Fibroblast of skin of right quadriceps (primary cell): ENCODE measurements at regions not wholly inside any gene's neighbourhood (a gene's known extent, or its start where the extent isn't known, plus 50 kb on each side); places are given as distances from the start of the nearest gene placed in this dataset.
"Not testable (repeated sequence)": the region's sequence is repeated elsewhere in the genome, so short reads cannot be mapped to it uniquely, and the experiment has no call there.

Source experiments
- DNase-seq: peaks from one replicate; pipeline ENCODE4 v3.0.0-alpha.2; 2013

GRCh38 chr13:90946125-90946524 is 401.4 kb upstream of the MIR17HG start:
- not testable (repeated sequence) for DNase-seq

- no peak for DNase-seq
These were observed 399.5 kb upstream of the MIR17HG start for GRCh38 chr13:90947976-90948375.

DNA sequence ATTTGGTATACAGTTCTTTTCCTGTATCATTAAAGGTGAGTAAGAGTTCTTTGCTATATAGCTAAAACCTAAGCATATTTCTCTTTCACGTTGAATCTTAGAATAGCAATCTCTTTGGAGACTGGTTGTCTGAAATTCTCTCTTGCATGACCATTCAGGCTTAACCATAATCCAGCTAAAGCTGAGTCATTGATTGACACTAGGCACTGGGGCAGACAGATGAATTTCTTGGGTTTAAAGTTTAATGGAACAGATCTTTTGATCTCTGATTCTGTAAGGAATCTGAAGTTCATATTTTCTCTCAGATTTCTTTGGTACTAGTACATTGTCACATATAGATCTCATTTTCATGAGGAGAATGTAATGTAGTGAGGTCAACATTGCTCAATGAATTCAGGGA is 397.3 kb upstream of the MIR17HG start:
- no peak for DNase-seq

DNA sequence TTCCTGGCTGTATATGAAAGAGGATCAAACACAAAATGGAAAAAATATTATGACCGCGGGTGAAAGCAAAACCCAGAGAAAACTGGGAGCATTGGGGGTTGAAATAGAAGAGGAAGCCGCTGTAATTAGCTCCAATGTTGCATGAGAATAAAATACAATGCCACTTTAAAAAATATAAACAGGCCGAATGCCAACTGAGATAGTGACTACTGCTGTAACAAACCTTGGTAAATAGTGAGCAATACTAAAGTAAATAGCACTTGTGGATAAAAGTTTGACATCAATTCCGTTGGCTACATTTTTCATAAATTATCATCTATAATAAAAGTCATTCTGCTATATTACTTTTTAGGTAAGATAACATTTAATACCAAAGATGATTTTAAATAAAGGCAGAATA is 395.8 kb upstream of the MIR17HG start:
- no peak for DNase-seq

DNA sequence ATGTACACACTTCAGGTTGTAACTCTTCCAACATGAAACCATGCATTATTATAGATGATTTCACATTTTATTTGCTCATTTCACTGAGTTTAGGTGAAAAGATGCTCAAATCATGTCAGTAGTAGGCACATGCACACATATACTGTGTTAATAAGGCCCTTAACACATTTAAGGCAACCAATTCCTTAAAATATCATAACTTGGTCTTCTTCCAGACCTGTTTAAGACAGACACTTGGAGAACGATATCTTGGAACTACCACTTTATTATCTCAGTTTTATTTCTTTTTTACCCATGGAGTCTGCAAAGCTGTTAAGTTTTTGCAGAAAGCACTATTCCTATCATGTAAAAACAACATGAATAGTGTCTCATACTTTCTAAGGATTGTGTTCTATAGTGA is 395.2 kb upstream of the MIR17HG start:
- DNase-seq, result no peak

GRCh38 chr13:90954605-90955195 is 392.8 kb upstream of the MIR17HG start:
- DNase-seq, result no peak

DNA sequence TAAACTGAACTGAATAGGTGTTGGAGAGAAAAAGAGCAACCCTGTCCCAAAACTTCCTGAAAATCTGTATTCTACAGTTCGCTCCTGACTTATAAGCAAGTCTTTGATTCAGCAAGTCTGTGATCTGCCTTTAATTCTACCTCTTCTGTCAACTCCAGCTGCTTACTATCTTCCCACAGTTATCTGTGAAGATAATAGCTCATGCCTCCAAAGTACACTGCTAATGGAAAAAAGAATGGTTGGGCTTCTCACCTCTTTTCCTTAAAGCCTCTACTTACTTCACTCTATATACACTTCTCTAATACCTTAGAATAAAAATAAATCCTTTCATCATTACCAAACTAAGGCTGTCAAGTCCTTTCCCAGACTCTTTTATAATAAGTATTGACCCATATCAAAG is 391.5 kb upstream of the MIR17HG start:
- DNase-seq, result no peak

DNA sequence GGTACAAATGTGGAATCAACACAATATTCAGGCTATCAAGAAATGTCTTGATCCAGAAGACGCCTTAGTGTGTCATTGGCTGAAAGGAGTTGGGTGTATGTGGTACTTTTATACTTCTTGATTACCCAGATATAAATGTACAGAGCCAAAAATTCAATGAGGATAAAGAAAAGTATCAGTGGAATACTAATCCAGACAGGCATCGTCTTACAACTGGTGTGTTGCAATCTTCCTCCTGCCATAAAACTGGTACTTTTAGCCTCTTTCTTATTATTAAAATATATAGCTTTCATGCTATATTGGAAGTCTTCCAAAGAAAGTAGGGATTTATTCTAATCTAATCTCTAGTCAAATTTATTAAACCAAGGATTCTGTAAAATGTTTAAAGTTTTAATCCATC is 388.6 kb upstream of the MIR17HG start:
- DNase-seq, result no peak

GRCh38 chr13:90968166-90968904 is 379.2 kb upstream of the MIR17HG start:
- DNase-seq, result peak; percentile 2

DNA sequence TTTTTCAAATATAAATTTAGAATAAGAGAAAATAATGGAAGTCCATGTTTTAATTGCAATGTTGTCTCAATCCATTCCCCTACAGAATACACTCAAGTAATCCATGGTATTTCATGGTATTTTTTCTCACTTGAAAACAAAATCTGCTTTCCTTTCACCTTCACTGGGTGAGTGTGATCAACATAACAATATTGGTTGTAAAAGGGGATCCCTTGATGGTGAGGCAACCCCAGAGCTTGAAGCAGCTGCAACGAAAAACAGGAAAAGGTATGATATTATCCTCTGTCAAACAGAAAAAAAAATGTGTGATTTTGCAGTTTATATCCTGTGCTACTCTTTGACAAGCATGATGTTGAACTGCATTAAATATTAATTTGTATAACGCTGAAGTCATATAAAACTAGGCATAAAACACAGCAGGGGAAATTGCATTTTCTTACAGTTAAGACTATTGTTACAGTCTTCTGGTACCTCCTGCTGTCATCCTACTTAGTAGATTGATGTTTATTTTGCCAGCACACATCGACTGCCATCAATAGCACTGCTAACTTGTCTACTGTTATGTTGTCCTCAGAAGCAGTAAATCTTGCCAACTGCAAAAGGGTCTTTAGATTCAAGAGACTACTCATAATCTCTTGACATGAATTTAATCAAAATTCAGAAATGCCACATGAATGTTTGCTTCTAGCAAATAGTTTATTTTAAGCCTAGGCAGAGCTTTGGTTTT is 373.1 kb upstream of the MIR17HG start:
- no peak for DNase-seq

DNA sequence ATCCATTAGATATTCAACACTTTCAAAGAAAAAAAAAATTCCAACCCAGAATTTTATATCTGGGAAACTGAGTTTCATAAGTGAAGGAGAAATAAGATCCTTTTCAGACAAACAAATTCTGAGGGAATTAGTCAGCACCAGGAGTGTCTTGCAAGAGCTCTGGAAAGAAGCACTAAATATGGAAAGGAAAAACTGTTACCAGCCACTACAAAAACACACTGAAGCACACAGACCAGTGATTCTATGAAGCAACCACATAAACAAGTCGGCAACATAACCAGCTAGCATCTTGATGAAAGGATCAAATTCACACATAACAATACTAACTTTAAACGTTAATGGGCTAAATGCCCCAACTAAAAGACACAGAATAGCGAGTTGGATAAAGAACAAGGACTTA is 368.4 kb upstream of the MIR17HG start:
- DNase-seq, result no peak

DNA sequence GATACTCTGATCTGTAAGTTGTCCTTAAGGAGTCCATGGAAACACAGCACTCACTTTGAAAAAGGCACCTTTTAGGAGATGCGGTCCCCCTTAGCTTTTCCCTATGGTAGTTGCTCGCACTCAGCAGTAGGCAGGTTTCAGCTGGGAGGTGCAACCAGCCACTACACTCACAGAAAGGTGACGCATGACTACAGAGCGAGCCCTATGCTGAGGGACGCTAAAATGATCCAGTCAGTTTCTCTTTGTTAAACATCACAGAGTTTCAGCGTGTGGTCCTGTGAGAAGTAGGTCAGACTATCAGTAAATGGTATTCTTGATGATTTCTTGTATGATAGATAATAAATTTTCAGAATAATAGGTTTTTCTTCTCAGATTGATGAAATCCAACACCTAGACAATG is 362.7 kb upstream of the MIR17HG start:
- DNase-seq, result no peak

DNA sequence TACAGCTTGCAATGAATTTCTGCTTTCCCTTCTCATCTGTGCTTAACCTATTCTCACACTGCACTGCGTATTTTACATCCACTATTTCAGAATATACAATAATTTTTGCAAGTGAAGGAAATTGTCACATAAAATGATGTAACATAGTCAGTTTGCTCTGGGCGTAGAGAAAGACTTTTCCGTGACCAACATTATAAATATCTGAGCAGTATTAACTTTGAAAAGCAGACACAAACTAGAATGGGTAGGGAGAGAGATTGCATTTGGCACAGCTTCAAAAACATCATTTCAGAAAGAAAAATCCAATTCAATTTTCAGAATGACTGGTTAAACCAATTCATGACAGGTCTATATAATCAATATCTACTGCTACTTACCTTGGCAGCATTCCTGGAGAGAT is 352.5 kb upstream of the MIR17HG start:
- no peak for DNase-seq

GRCh38 chr13:90995614-90996013 is 351.9 kb upstream of the MIR17HG start:
- DNase-seq, result no peak

GRCh38 chr13:90997951-90998350 is 349.5 kb upstream of the MIR17HG start:
- DNase-seq, result no peak

DNA sequence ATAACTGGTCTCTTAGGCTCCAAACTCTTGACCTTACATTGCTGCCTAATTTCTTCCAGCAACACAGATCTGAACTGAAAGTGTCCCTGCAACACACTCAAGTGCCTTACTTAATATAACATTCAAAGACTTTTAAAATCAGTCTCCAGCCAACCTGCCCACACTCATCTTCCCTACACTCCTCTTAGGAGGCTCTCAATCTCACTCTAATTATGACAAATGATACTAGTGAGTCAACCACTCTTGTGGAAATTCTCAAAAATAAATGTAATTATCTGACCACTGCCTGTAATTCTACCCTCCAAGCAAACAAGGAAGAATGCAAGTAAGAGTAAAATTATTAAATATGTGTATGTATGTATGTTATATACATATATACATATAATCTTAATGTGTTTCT is 348.1 kb upstream of the MIR17HG start:
- no peak for DNase-seq

DNA sequence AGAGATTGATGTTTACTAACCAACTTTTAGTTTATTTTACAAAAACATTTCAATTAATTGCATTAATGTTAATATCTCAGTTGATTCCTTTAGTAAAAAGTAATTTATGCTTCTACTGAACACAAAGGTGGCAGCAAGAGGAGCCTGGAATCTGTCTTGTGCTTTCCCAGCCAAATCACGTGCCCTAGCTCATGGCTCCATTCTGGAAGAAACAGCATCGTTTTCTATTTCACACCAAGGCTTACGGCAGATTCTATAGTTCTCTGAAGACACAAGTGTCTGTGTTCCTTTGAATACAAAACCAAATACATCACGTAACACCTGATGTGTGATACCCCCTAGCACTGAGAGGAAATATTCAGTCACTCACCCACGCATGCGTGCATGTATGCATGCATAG is 346.1 kb upstream of the MIR17HG start:
- no peak for DNase-seq

DNA sequence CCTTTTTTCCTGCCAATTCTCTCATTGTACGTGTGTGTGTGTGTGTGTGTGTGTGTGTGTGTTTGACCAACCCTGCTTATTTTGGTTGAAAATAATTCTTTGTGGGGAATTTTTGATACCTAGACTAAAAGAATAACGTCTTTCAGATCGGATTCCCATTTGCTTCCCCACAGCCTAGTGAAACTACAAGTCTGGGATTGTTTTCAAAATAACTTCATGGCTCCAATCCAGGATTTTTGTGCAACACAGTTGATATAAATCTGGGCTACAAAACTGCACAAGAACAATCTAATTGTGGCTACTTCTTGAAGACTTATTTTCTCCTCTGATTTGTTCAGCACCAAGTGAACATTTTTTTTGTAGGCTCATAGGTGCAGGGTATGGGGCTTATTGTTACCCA is 332.8 kb upstream of the MIR17HG start:
- DNase-seq, result no peak

GRCh38 chr13:91017031-91017668 is 330.3 kb upstream of the MIR17HG start:
- peak; percentile 16 for DNase-seq

DNA sequence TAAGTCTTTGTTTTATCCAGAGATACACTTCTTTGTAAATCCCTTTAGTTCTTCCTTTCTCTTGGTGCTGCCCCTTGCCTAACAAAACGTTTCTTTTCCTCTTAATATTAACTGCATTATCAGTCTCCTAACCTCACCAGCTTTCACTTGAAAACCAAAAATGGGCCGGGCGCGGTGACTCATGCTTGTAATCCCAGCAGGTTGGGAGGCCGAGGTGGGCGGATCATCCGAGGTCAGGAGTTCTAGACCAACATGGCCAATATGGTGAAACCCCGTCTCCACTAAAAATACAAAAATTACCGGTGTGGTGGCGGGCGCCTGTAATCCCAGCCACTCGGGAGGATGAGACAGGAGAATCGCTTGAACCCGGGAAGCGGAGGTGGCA is 329.8 kb upstream of the MIR17HG start:
- no peak for DNase-seq

DNA sequence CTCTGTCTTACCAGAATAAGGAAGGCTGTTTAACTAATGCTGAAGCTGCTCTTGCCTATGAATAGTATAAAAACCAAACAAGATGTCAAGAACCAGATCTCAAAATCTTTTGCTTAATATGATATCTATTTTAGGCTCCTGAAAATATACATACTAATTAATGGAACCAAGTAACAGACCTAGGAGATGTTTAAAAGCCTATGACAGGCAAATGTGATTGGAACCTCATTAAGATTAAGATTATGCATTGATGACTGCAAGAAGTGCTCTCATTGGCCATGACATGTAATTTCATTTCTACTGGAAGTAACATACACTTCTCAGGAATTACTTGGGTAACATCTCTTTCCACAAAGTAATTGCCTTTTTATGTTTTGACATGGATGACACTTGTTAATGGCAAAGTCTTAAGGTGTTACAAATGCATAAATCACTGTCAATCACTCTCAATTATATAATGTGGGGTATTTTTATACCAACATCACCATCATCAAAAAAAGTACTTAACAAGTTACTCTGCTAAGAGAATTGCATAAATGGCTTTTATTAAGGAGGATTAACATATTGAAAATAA is 326.9 kb upstream of the MIR17HG start:
- no peak for DNase-seq

DNA sequence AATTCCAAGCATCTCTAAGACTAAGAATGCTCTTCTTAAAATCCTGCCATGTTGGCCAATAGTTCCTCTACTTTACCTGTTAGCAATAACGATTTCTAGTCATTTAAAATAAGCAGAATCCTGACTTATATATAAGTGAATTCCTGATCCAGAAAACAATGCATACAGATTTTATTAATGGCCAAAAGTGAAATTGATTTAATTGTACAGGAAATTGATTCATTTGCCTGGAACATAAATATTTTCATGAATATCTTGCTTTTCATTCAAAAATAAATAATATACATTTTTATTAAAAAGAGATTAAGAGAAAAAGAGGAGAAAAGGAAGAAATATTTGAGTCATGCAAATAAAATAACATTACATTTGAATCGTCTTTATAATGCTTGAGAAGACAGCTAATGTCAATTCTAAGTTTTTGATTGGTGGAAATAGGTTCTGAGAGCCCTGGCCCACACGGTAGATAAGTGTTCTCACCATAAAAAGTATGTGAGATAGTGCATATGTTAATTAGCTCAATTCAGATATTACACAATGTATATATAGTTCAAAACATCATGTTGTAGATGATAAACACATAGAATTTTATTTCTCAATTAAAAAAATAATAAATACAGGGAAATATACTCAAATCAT is 323.2 kb upstream of the MIR17HG start:
- DNase-seq, result no peak

- DNase-seq, result no peak
These were observed 322.0 kb upstream of the MIR17HG start for GRCh38 chr13:91025442-91025841.
